H1 (cell line): ENCODE measurements at regions not wholly inside any gene's neighbourhood (a gene's known extent, or its start where the extent isn't known, plus 50 kb on each side); places are given as distances from the start of the nearest gene placed in this dataset.

Source experiments
- CTCF ChIA-PET: fragments of 300-600 bp; sonication (Branson Sonifier 250); formaldehyde crosslinking; loops from one replicate; lab custom pipeline; 2021; ENCODE audit not compliant: partially characterized antibody; lab: Charles Lee
- POLR2A ChIA-PET: fragments of 300-600 bp; sonication (Branson Sonifier 250); formaldehyde crosslinking; loops from one replicate; lab custom pipeline; 2021; ENCODE audit warnings: inconsistent platforms; ENCODE audit not compliant: partially characterized antibody; lab: Charles Lee
- DNase-seq, 2 experiments: peaks; one replicate each; pipeline versions ENCODE4 v3.0.0 to v3.0.0-alpha.2; 2010 to 2022; ENCODE audit warnings: low spot score in 2 of 2, low read depth in 1 of 2, mixed read lengths in 1 of 2
- FAIRE-seq: peaks from 2 replicates; lab custom pipeline; 2011; peaks lifted over from hg19 to GRCh38; lab: Jason Lieb, UNC
- H2AFZ ChIP-seq: 2 replicates; pipeline ENCODE4 v1.8.1; 2012; ENCODE audit warnings: low read length, inconsistent platforms
- H2AK5ac ChIP-seq: 2 replicates; pipeline ENCODE4 v1.6.1; 2013; ENCODE audit warnings: low read depth, low read length
- H2BK120ac ChIP-seq: replicated peaks from 2 replicates; pipeline ENCODE3; 2013; ENCODE audit warnings: low read depth, low read length, inconsistent platforms
- H2BK12ac ChIP-seq: 2 replicates; pipeline ENCODE4 v1.6.1; 2013; ENCODE audit warnings: low read depth, low read length
- H2BK15ac ChIP-seq: 2 replicates; pipeline ENCODE4 v1.6.1; 2013; ENCODE audit warnings: low read length
- H2BK20ac ChIP-seq: 2 replicates; pipeline ENCODE4 v1.6.1; 2013; ENCODE audit warnings: low read length
- H2BK5ac ChIP-seq: 2 replicates; pipeline ENCODE4 v1.6.1; 2013; ENCODE audit warnings: low read depth, low read length
- H3K14ac ChIP-seq: 2 replicates; pipeline ENCODE4 v1.6.1; 2013; ENCODE audit warnings: inconsistent platforms; ENCODE audit not compliant: insufficient read length
- H3K18ac ChIP-seq: 2 replicates; pipeline ENCODE4 v1.6.1; 2013; ENCODE audit warnings: low read length; ENCODE audit errors: extremely low read depth
- H3K23ac ChIP-seq: 2 replicates; pipeline ENCODE4 v1.6.1; 2013; ENCODE audit warnings: inconsistent platforms; ENCODE audit not compliant: insufficient read length
- H3K23me2 ChIP-seq: 2 replicates; pipeline ENCODE4 v1.6.1; 2013; ENCODE audit warnings: low read depth, low read length
- H3K27ac ChIP-seq: 2 replicates; pipeline ENCODE4 v1.6.1; 2011; ENCODE audit warnings: low read depth, low read length, inconsistent platforms
- H3K27me3 ChIP-seq, 4 experiments: replicated peaks in 1 of 4; 1 replicate in 1 of 4; 2 replicates in 3 of 4; pipeline versions ENCODE4 v1.6.1 to v1.8.1; 2011 to 2013; ENCODE audit warnings: low read length in 3 of 4, mild to moderate bottlenecking in 3 of 4, inconsistent platforms in 2 of 4, mixed read lengths in 2 of 4, moderate library complexity in 1 of 4; ENCODE audit not compliant: control insufficient read depth in 3 of 4, insufficient read depth in 3 of 4; ENCODE audit errors: extremely low read depth in 1 of 4
- H3K36me3 ChIP-seq, 4 experiments: 2 replicates each; pipeline versions ENCODE4 v1.6.1 to v1.8.1; 2011 to 2013; ENCODE audit warnings: mild to moderate bottlenecking in 4 of 4, low read length in 3 of 4, moderate library complexity in 2 of 4, control low read depth in 1 of 4, inconsistent platforms in 1 of 4; ENCODE audit not compliant: insufficient read depth in 4 of 4, control insufficient read depth in 2 of 4
- H3K4ac ChIP-seq: replicated peaks from 2 replicates; pipeline ENCODE3; 2013; ENCODE audit warnings: low read length, low read depth, mixed read lengths, inconsistent platforms; ENCODE audit not compliant: insufficient read length
- H3K4me1 ChIP-seq, 4 experiments: replicated peaks in 1 of 4; 1 replicate in 1 of 4; 2 replicates in 3 of 4; pipeline versions ENCODE4 v1.6.1 to v1.8.1; 2011 to 2013; ENCODE audit warnings: low read length in 3 of 4, inconsistent platforms in 2 of 4, mixed read lengths in 1 of 4; ENCODE audit not compliant: insufficient read depth in 4 of 4, control insufficient read depth in 3 of 4
- H3K4me2 ChIP-seq, 2 experiments: 2 replicates each; pipeline versions ENCODE4 v1.6.1 to v1.8.1; 2011 to 2013; ENCODE audit warnings: low read depth in 2 of 2, low read length in 2 of 2, control low read depth in 1 of 2, inconsistent platforms in 1 of 2, mild to moderate bottlenecking in 1 of 2; ENCODE audit not compliant: insufficient read depth in 1 of 2
- H3K4me3 ChIP-seq, 4 experiments: fragments of 200-600, 300-600 bp in 1 of 4; sonication (generic), shearing (Covaris generic), sonication (Bioruptor Twin) in 1 of 4; 2 replicates each; pipeline versions ENCODE4 v1.5.1 to v1.8.1; 2011 to 2016; ENCODE audit warnings: low read length in 4 of 4, low read depth in 3 of 4, control low read depth in 2 of 4, inconsistent platforms in 2 of 4, mild to moderate bottlenecking in 2 of 4, mixed read lengths in 1 of 4, moderate library complexity in 1 of 4; ENCODE audit not compliant: insufficient read depth in 2 of 4; ENCODE audit errors: extremely low read depth in 1 of 4
- H3K56ac ChIP-seq: replicated peaks from 2 replicates; pipeline ENCODE3; 2013; ENCODE audit warnings: low read depth, mild to moderate bottlenecking, mixed read lengths, low read length, inconsistent platforms; ENCODE audit not compliant: insufficient read length
- H3K79me1 ChIP-seq: 2 replicates; pipeline ENCODE4 v1.6.1; 2013; ENCODE audit warnings: low read depth, low read length, control low read depth
- H3K79me2 ChIP-seq, 2 experiments: 2 replicates each; pipeline versions ENCODE4 v1.6.1 to v1.8.1; 2012 to 2013; ENCODE audit warnings: low read length in 2 of 2, mild to moderate bottlenecking in 2 of 2, inconsistent platforms in 1 of 2; ENCODE audit not compliant: insufficient read depth in 2 of 2, control insufficient read depth in 1 of 2
- H3K9ac ChIP-seq, 4 experiments: replicated peaks in 1 of 4; 1 replicate in 1 of 4; 2 replicates in 3 of 4; pipeline versions ENCODE4 v1.6.1 to v1.8.1; 2011 to 2013; ENCODE audit warnings: low read depth in 3 of 4, low read length in 3 of 4, control low read depth in 2 of 4, mild to moderate bottlenecking in 2 of 4, moderate library complexity in 2 of 4, inconsistent platforms in 1 of 4; ENCODE audit errors: extremely low read depth in 1 of 4
- H3K9me3 ChIP-seq, 2 experiments: 2 replicates each; pipeline versions ENCODE4 v1.6.1 to v1.8.1; 2012 to 2013; ENCODE audit warnings: mild to moderate bottlenecking in 2 of 2, moderate library complexity in 2 of 2, control low read depth in 1 of 2, inconsistent platforms in 1 of 2, low read depth in 1 of 2, low read length in 1 of 2, mixed read lengths in 1 of 2; ENCODE audit not compliant: insufficient read depth in 2 of 2
- H4K20me1 ChIP-seq, 2 experiments: replicated peaks in 1 of 2; 2 replicates each; pipeline versions ENCODE3 to v1.8.1; 2011 to 2013; ENCODE audit warnings: inconsistent platforms in 2 of 2, low read length in 2 of 2, mild to moderate bottlenecking in 1 of 2; ENCODE audit not compliant: insufficient read depth in 2 of 2, control insufficient read depth in 1 of 2
- H4K5ac ChIP-seq: 2 replicates; pipeline ENCODE4 v1.6.1; 2013; ENCODE audit warnings: low read length, low read depth, mixed read lengths, inconsistent platforms; ENCODE audit not compliant: insufficient read length
- H4K8ac ChIP-seq: 2 replicates; pipeline ENCODE4 v1.8.0; 2013; ENCODE audit warnings: mild to moderate bottlenecking, moderate library complexity, low read length, inconsistent platforms; ENCODE audit not compliant: insufficient read depth; ENCODE audit errors: extremely low read depth
- H4K91ac ChIP-seq: replicated peaks from 2 replicates; pipeline ENCODE3; 2013; ENCODE audit warnings: low read length, mixed read lengths, inconsistent platforms; ENCODE audit not compliant: insufficient read length
- BCL11A ChIP-seq, 2 experiments: IDR thresholded peaks; one replicate each; pipeline ENCODE4 v1.6.1; 2011; ENCODE audit warnings: low read depth in 2 of 2, low read length in 2 of 2, mild to moderate bottlenecking in 2 of 2
- BRCA1 ChIP-seq: IDR thresholded peaks from 2 replicates; pipeline ENCODE4 v1.6.1; 2012; ENCODE audit warnings: low read depth, low read length, improper control_type of control experiment
- WGBS, 2 experiments: shearing (Covaris generic) in 1 of 2; methylation state at CpG; one replicate each; pipeline versions ENCODE4 v1.1.6 to v1.1.7; 2013 to 2015; ENCODE audit warnings: low lambda C conversion rate in 2 of 2, mixed read lengths in 2 of 2, inconsistent platforms in 1 of 2, low coverage in 1 of 2, missing lambda C conversion rate in 1 of 2; ENCODE audit not compliant: insufficient replicate concordance in 2 of 2, insufficient coverage in 1 of 2, insufficient read length in 1 of 2; ENCODE audit errors: extremely low coverage in 1 of 2, missing lambda C conversion rate in 1 of 2; 5-methylcytosine and 5-hydroxymethylcytosine counted together

DNA sequence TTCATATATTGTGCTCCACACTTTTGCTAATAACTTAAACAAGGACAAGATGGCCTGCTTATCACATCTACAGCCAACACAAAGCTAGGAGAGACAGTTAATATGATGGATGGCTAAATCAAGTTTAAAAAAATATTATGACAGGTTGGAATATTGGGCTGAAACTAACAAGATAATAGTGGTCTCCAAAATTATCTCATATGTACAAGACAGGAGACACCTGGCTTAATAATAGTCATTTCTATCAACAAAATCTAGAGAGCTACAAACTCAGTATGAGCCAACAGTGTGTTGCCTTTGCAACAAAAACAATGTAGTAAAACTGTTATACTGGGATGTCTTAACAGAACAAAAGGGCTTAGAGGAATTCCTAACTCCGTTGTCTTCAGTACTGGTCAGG, 317.1 kb upstream of the COL8A1 start:
- Histone ChIP-seq H2BK5ac (no peak overlapping the region), H3K23me2 (no peaks in the 10 kb centered on the region), H3K9me3 (no peaks in the 10 kb centered on the region), H4K20me1 (no peaks in the 10 kb centered on the region), H3K56ac (no peak overlapping the region), H4K91ac (no peak overlapping the region), H2BK12ac (no peak overlapping the region), H3K4ac (no peak overlapping the region), H2BK15ac (no peak overlapping the region), H3K27ac (no peak overlapping the region), H3K4me1 (no peaks in the 10 kb centered on the region), H4K8ac (no peak overlapping the region), H3K9ac (no peak overlapping the region), H3K79me2 (no peaks in the 10 kb centered on the region), H2BK20ac (no peak overlapping the region), H3K27me3 (no peaks in the 10 kb centered on the region), H2BK120ac (no peak overlapping the region), H3K4me2 (no peak overlapping the region), H2AFZ (no peak overlapping the region), H3K23ac (no peak overlapping the region), H4K5ac (no peak overlapping the region), H3K79me1 (no peaks in the 10 kb centered on the region), H3K36me3 (no peaks in the 10 kb centered on the region), H3K14ac (no peak overlapping the region), H3K4me3 (no peak overlapping the region), H3K18ac (no peak overlapping the region), H2AK5ac (no peak overlapping the region)
- 89% methylated on average over 1 of the region's 1 CpG; no CpG with 5 or more reads in 1 of the 2 experiments for WGBS, 2 experiments
- no peak for TF ChIP-seq BRCA1
- TF ChIP-seq BCL11A (IDR thresholded peaks at IDR 0.05; ENCODE audit: low read depth in 2 of 2, low read length in 2 of 2): no peak
- FAIRE-seq: no peak
- CTCF ChIA-PET: interaction anchor here (1.3 kb wide), 1 partner anchor 43 kb away, joined by 3 read pairs; no protein-coding TSS in a partner anchor
- POLR2A ChIA-PET: no interaction called here
- no peak for DNase-seq
